Uterus (tissue), 2 donors: ENCODE measurements at regions not wholly inside any gene's neighbourhood (a gene's known extent, or its start where the extent isn't known, plus 50 kb on each side); places are given as distances from the start of the nearest gene placed in this dataset.

ENCODE experiments used
- CTCF ChIP-seq, 4 experiments: fragments of 200-600 bp in 2 of 4; fragments of 450-650 bp in 2 of 4; sonication (generic) in 2 of 4; IDR thresholded peaks; one replicate each; pipeline ENCODE4 v1.5.1; 2016 to 2019; ENCODE audit warnings: antibody characterized with exemption in 4 of 4, mild to moderate bottlenecking in 2 of 4, moderate library complexity in 1 of 4
- POLR2A ChIP-seq, 2 donors: fragments of 450-650 bp; IDR thresholded peaks; one replicate each; pipeline ENCODE4 v1.6.1; 2016; ENCODE audit warnings: antibody characterized with exemption in 2 of 2, mild to moderate bottlenecking in 1 of 2, moderate library complexity in 1 of 2

- TF ChIP-seq CTCF (IDR thresholded peaks at IDR 0.05), result no peak
- no peak for TF ChIP-seq POLR2A (IDR thresholded peaks at IDR 0.05)
These were observed 1344.0 kb downstream of the FSTL5 start for GRCh38 chr4:160819791-160820190.
